ENCODE measurements at regions not wholly inside any gene's neighbourhood (a gene's known extent, or its start where the extent isn't known, plus 50 kb on each side); places are given as distances from the start of the nearest gene placed in this dataset.
"Not testable (repeated sequence)": the region's sequence is repeated elsewhere in the genome, so short reads cannot be mapped to it uniquely, and the experiment has no call there.

DNA sequence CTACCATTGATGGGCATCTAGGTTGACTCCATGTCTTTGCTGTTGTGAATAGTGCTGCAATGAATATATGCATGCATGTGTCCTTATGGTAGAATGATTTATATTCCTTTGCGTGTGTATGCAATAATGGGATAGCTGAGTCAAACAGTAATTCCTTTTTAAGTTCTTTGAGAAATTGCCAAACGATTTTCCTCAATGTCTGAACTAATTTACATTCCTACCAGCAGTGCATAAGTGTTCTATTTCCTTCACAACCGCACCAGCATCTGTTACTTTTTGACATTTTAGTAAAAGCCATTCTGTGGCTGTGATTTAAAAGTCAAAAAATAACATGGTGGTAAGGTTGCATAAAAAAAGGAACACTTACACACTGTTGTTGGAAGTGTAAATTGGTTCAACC is 103.1 kb upstream of the FAM47B start:
- ATAC-seq (no peak), DNase-seq (no peak)
- intact Hi-C loops (cut with DNase I): no loop called here
- H3K36me3 ChIP-seq: no peaks in the 10 kb centered on the region
- H3K9me3 ChIP-seq: peaks cover 0 to 12% of the 10 kb centered on the region in 2 donors
- H3K4me1 ChIP-seq: no peaks in the 10 kb centered on the region
- H3K27ac ChIP-seq: no peak overlapping the region
- TF ChIP-seq CTCF (IDR thresholded peaks at IDR 0.05): no peak
- H3K27me3 ChIP-seq: no peaks in the 10 kb centered on the region
- H3K4me3 ChIP-seq: no peak overlapping the region

DNA sequence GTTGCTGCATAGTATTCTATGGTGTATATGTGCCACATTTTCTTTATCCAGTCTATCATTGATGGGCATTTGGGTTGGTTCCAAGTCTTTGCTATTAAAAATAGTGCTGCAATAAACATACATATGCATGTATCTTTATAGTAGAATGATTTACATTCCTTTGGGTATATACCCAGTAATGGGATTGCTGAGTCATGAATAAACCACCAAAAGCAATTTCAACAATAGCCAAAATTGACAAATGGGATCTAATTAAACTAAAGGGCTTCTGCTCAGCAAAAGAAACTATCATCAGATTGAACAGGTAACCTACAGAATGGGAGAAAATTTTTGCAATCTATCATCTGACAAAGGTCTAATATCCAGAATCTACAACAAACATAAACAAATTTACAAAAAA is 101.4 kb upstream of the FAM47B start:
- H3K4me1 ChIP-seq; H3K36me3 ChIP-seq; H3K27ac ChIP-seq; H3K4me3 ChIP-seq; DNase-seq; intact Hi-C loops (cut with DNase I); ATAC-seq; H3K27me3 ChIP-seq: not testable (repeated sequence)
- peaks cover 0 to 12% of the 10 kb centered on the region in 2 donors for H3K9me3 ChIP-seq

DNA sequence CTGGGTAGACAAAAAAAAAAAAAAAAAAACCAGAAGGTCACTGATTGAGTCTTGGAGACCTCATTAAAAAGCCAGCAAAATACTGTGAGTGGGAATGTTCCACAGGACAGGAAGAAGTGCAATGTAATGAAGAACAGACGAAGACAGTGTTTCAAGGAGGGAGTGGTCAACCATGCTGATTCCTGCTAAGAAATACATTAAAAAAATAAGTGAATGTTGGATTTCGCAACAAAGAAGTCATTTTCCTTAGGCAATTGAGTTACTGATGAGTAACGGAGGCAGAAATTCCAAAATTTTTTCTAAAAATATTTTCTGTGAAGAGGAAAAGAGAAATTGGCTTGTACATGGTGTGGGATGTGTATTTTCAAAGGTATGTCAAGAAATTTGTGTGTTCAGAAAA is 94.3 kb upstream of the FAM47B start:
- no peak overlapping the region for H3K4me3 ChIP-seq
- no peaks in the 10 kb centered on the region for H3K27me3 ChIP-seq
- intact Hi-C loops (cut with DNase I): no loop called here
- H3K36me3 ChIP-seq: no peaks in the 10 kb centered on the region
- DNase-seq: no peak
- no peak for ATAC-seq
- no peaks in the 10 kb centered on the region for H3K4me1 ChIP-seq
- H3K27ac ChIP-seq: no peak overlapping the region
- H3K9me3 ChIP-seq: no peaks in the 10 kb centered on the region
- no peak for TF ChIP-seq CTCF (IDR thresholded peaks at IDR 0.05)

- DNase-seq (no peak), ATAC-seq (no peak)
- H3K27ac ChIP-seq: no peak overlapping the region
- H3K4me1 ChIP-seq: no peaks in the 10 kb centered on the region
- no peak for TF ChIP-seq CTCF (IDR thresholded peaks at IDR 0.05)
- H3K9me3 ChIP-seq: no peaks in the 10 kb centered on the region
- H3K36me3 ChIP-seq: no peaks in the 10 kb centered on the region
- intact Hi-C loops (cut with DNase I): no loop called here
- no peaks in the 10 kb centered on the region for H3K27me3 ChIP-seq
- H3K4me3 ChIP-seq: no peak overlapping the region
These were observed 93.2 kb upstream of the FAM47B start for GRCh38 chrX:34849371-34849770.

DNA sequence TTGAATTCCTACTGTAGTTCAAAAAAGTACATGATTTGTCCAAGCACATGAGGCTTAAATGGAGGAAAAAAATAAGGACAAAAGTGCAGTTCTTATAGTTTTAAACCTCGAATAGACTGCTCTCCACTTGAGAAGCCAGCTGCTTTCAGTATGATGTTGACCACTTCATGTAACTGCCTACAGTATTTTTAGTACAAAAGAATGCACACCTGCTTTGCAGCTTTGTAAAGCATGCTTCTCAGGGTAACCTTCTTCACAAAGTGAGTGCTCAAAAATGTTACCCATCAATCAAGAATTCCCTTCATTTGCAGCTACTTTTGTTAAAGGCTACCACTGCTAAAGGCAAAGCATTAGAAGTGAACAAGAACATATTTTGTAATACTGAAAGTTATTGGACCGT is 83.4 kb upstream of the FAM47B start:
- Histone ChIP-seq H3K4me1 (no peaks in the 10 kb centered on the region), H3K4me3 (no peak overlapping the region), H3K9me3 (no peaks in the 10 kb centered on the region), H3K27me3 (no peaks in the 10 kb centered on the region), H3K36me3 (no peaks in the 10 kb centered on the region), H3K27ac (no peak overlapping the region)
- intact Hi-C loops (cut with DNase I): no loop called here
- DNase-seq (no peak), ATAC-seq (no peak)
- TF ChIP-seq CTCF (IDR thresholded peaks at IDR 0.05): no peak

DNA sequence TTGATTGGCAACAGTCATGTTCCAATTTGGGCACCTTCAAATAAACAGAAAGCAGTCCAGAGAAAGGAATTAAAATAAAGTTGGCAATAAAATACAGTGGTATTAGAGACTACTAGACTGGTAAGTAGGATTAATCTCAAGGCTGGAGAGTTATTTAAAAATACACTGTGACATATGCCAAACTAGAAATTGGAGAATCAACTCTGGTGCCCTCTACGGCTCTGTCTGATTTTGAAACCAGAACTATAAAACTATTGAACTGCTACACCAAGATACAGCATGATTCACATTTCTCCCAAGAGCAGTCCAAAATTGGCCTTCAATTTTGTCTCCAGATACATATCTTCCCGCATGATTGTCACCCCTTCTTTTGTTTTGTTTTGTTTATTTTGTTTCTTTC is 78.7 kb upstream of the FAM47B start:
- DNase-seq: no peak
- Histone ChIP-seq H3K36me3 (no peaks in the 10 kb centered on the region), H3K27ac (no peak overlapping the region), H3K4me1 (no peaks in the 10 kb centered on the region), H3K27me3 (no peaks in the 10 kb centered on the region), H3K4me3 (no peak overlapping the region), H3K9me3 (no peaks in the 10 kb centered on the region)
- no peak for ATAC-seq
- no peak for TF ChIP-seq CTCF (IDR thresholded peaks at IDR 0.05)
- intact Hi-C loops (cut with DNase I): no loop called here
